CD14-positive monocyte (primary cell): ENCODE measurements at regions not wholly inside any gene's neighbourhood (a gene's known extent, or its start where the extent isn't known, plus 50 kb on each side); places are given as distances from the start of the nearest gene placed in this dataset.

Experiments used
- DNase-seq, 3 donors: peaks; one replicate each; pipeline ENCODE4 v3.0.0-alpha.2; 2011 to 2022
- H2AFZ ChIP-seq: 2 replicates; pipeline ENCODE4 v1.6.0; 2012; ENCODE audit warnings: mild to moderate bottlenecking, low read depth, low read length, inconsistent platforms; ENCODE audit not compliant: insufficient read depth, poor library complexity, severe bottlenecking
- H3K27ac ChIP-seq, 2 donors: 1 replicate in 1 of 2; 2 replicates in 1 of 2; pipeline ENCODE4 v1.5.1; 2012 to 2013; ENCODE audit warnings: low read length in 2 of 2, control low read depth in 1 of 2, inconsistent platforms in 1 of 2, low read depth in 1 of 2, mild to moderate bottlenecking in 1 of 2
- H3K27me3 ChIP-seq, 2 donors: one replicate each; pipeline versions ENCODE4 v1.6.0 to v1.6.1; 2011 to 2013; ENCODE audit warnings: low read length in 2 of 2; ENCODE audit not compliant: control insufficient read depth in 2 of 2, insufficient read depth in 2 of 2
- H3K36me3 ChIP-seq, 2 donors: replicated peaks in 1 of 2; 1 replicate in 1 of 2; 2 replicates in 1 of 2; pipeline versions ENCODE4 v1.5.1 to v1.6.1; 2012 to 2013; ENCODE audit warnings: low read length in 2 of 2, control low read depth in 1 of 2, inconsistent platforms in 1 of 2, mild to moderate bottlenecking in 1 of 2; ENCODE audit not compliant: insufficient read depth in 2 of 2, control insufficient read depth in 1 of 2
- H3K4me1 ChIP-seq, 2 donors: 1 replicate in 1 of 2; 2 replicates in 1 of 2; pipeline versions ENCODE4 v1.5.1 to v1.6.1; 2012 to 2013; ENCODE audit warnings: low read length in 2 of 2, control low read depth in 1 of 2, inconsistent platforms in 1 of 2, mild to moderate bottlenecking in 1 of 2, moderate library complexity in 1 of 2; ENCODE audit not compliant: insufficient read depth in 2 of 2, control insufficient read depth in 1 of 2
- H3K4me2 ChIP-seq: replicated peaks from 2 replicates; pipeline ENCODE3; 2012; ENCODE audit warnings: low read length, moderate library complexity, mild to moderate bottlenecking; ENCODE audit not compliant: poor library complexity, severe bottlenecking; ENCODE audit errors: extremely low read depth
- H3K4me3 ChIP-seq, 3 experiments: fragments of 200-600 bp in 1 of 3; sonication (generic) in 1 of 3; replicated peaks in 1 of 3; 1 replicate in 2 of 3; 2 replicates in 1 of 3; pipeline ENCODE4 v1.5.1; 2011 to 2013; ENCODE audit warnings: low read length in 3 of 3, mild to moderate bottlenecking in 3 of 3, control low read depth in 2 of 3, low read depth in 2 of 3, inconsistent platforms in 1 of 3, moderate library complexity in 1 of 3
- H3K79me2 ChIP-seq: 2 replicates; pipeline ENCODE4 v1.6.0; 2012; ENCODE audit warnings: mild to moderate bottlenecking, control low read depth, inconsistent platforms, low read length, moderate library complexity; ENCODE audit not compliant: insufficient read depth
- H3K9ac ChIP-seq: 2 replicates; pipeline ENCODE4 v1.6.0; 2017; ENCODE audit warnings: low read length, mild to moderate bottlenecking; ENCODE audit not compliant: insufficient read depth, poor library complexity, severe bottlenecking
- H3K9me3 ChIP-seq, 2 donors: replicated peaks in 1 of 2; 1 replicate in 1 of 2; 2 replicates in 1 of 2; pipeline versions ENCODE4 v1.5.1 to v1.6.1; 2012 to 2013; ENCODE audit warnings: low read length in 2 of 2, control low read depth in 1 of 2; ENCODE audit not compliant: control insufficient read depth in 1 of 2, insufficient read depth in 1 of 2
- H4K20me1 ChIP-seq: 2 replicates; pipeline ENCODE4 v1.6.0; 2012; ENCODE audit warnings: mild to moderate bottlenecking, low read length, control low read depth, moderate library complexity; ENCODE audit not compliant: insufficient read depth
- H3K27ac Mint-ChIP-seq, 7 donors: one replicate each; pipeline ENCODE4 v1.8.0; 2020; ENCODE audit warnings: mild to moderate bottlenecking in 7 of 7, mixed read lengths in 7 of 7, moderate library complexity in 6 of 7, inconsistent platforms in 2 of 7
- H3K27me3 Mint-ChIP-seq, 3 donors: one replicate each; pipeline ENCODE4 v1.8.0; 2021 to 2022; ENCODE audit warnings: low read depth in 3 of 3, mild to moderate bottlenecking in 3 of 3, mixed read lengths in 3 of 3, moderate library complexity in 3 of 3, inconsistent platforms in 1 of 3
- H3K36me3 Mint-ChIP-seq, 2 donors: one replicate each; pipeline ENCODE4 v1.8.0; 2020; ENCODE audit warnings: mixed read lengths in 2 of 2, inconsistent platforms in 1 of 2, mild to moderate bottlenecking in 1 of 2
- H3K4me1 Mint-ChIP-seq: one replicate; pipeline ENCODE4 v1.8.0; 2020; ENCODE audit warnings: mild to moderate bottlenecking, mixed read lengths
- H3K4me3 Mint-ChIP-seq, 2 donors: one replicate each; pipeline ENCODE4 v1.8.0; 2020; ENCODE audit warnings: mild to moderate bottlenecking in 2 of 2, mixed read lengths in 2 of 2, moderate library complexity in 1 of 2
- H3K9me3 Mint-ChIP-seq, 7 donors: one replicate each; pipeline ENCODE4 v1.8.0; 2020 to 2022; ENCODE audit warnings: mixed read lengths in 7 of 7, mild to moderate bottlenecking in 6 of 7, moderate library complexity in 6 of 7, inconsistent platforms in 2 of 7
- CTCF ChIP-seq: fragments of 200-600 bp; IDR thresholded peaks from one replicate; pipeline ENCODE4 v1.8.0; 2022; ENCODE audit warnings: antibody characterized with exemption, mild to moderate bottlenecking
- WGBS: methylation state at CpG from one replicate; pipeline ENCODE4 v1.1.5; 2013; ENCODE audit warnings: missing lambda C conversion rate; ENCODE audit not compliant: insufficient coverage; 5-methylcytosine and 5-hydroxymethylcytosine counted together
- intact Hi-C, 2 donors: fragments of 100-400 bp; cut with micrococcal nuclease; formaldehyde crosslinking; loops; one replicate each; pipeline versions ENCODE4 v1.15.0 to v1.15.1; 2023

- intact Hi-C loops = no loop called here
- Histone ChIP-seq H3K27ac (no peak overlapping the region), H3K79me2 (no peaks in the 10 kb centered on the region), H4K20me1 (no peaks in the 10 kb centered on the region), H3K4me2 (no peak overlapping the region), H3K9ac (no peak overlapping the region), H3K4me3 (no peak overlapping the region), H2AFZ (no peak overlapping the region), H3K9me3 (no peaks in the 10 kb centered on the region), H3K27me3 (no peaks in the 10 kb centered on the region), H3K36me3 (no peaks in the 10 kb centered on the region), H3K4me1 (no peaks in the 10 kb centered on the region)
- no peak for TF ChIP-seq CTCF
- no peaks in the 10 kb centered on the region for H3K36me3 Mint-ChIP-seq
- WGBS = no CpG with 5 or more reads among the region's 1 CpG
- H3K4me3 Mint-ChIP-seq = no peak overlapping the region
- no peak for DNase-seq
- no peaks in the 10 kb centered on the region for H3K4me1 Mint-ChIP-seq
- peaks cover 0 to 10% (median 3%) of the 10 kb centered on the region in 7 donors for H3K9me3 Mint-ChIP-seq
- H3K27ac Mint-ChIP-seq = no peak overlapping the region
- H3K27me3 Mint-ChIP-seq = peaks cover 0 to 1% (median 0%) of the 10 kb centered on the region in 3 donors
Measured at GRCh38 chr5:117547192-117547591, 972.6 kb upstream of the SEMA6A start.

GRCh38 chr5:117539692-117540091 lies 965.1 kb upstream of the SEMA6A start:
- no peaks in the 10 kb centered on the region for H3K9me3 ChIP-seq
- no peak overlapping the region for H3K4me2 ChIP-seq
- no peak for TF ChIP-seq CTCF
- Mint-ChIP-seq H3K36me3 (no peaks in the 10 kb centered on the region), H3K27ac (no peak overlapping the region), H3K4me1 (no peaks in the 10 kb centered on the region), H3K9me3 (peaks cover 0 to 11% (median 2%) of the 10 kb centered on the region in 7 donors), H3K4me3 (no peak overlapping the region), H3K27me3 (no peaks in the 10 kb centered on the region)
- H3K79me2 ChIP-seq = no peaks in the 10 kb centered on the region
- H3K27ac ChIP-seq = no peak overlapping the region
- intact Hi-C loops = no loop called here
- no peak overlapping the region for H3K4me3 ChIP-seq
- no CpG with 5 or more reads among the region's 2 CpGs for WGBS
- no peaks in the 10 kb centered on the region for H3K36me3 ChIP-seq
- H3K9ac ChIP-seq = no peak overlapping the region
- no peaks in the 10 kb centered on the region for H3K27me3 ChIP-seq
- no peaks in the 10 kb centered on the region for H4K20me1 ChIP-seq
- no peak for DNase-seq
- no peaks in the 10 kb centered on the region for H3K4me1 ChIP-seq
- H2AFZ ChIP-seq = no peak overlapping the region
